ENCODE measurements at regions not wholly inside any gene's neighbourhood (a gene's known extent, or its start where the extent isn't known, plus 50 kb on each side); places are given as distances from the start of the nearest gene placed in this dataset.

- Histone ChIP-seq H3K4me1 (ENCODE audit: control insufficient read depth, extremely low read depth, insufficient read depth, low read length) (no peaks in the 10 kb centered on the region), H3K27ac (ENCODE audit: insufficient read depth, low read depth, low read length) (no peak overlapping the region), H3K9me3 (replicated peaks; ENCODE audit: control insufficient read depth, insufficient read depth, low read length) (peaks cover 5% of the 10 kb centered on the region), H3K4me3 (replicated peaks in 1 of 3; ENCODE audit: insufficient read depth in 1 of 3, low read depth in 1 of 3, low read length in 3 of 3) (no peak overlapping the region), H3K79me2 (ENCODE audit: control insufficient read depth, insufficient read depth, low read length) (no peaks in the 10 kb centered on the region), H3K4me2 (ENCODE audit: insufficient read depth, low read length) (no peak overlapping the region), H3K36me3 (ENCODE audit: control insufficient read depth in 2 of 2, extremely low read depth in 1 of 2, insufficient read depth in 2 of 2, low read length in 2 of 2) (no peaks in the 10 kb centered on the region), H3K9ac (replicated peaks; ENCODE audit: extremely low read depth, insufficient read depth, low read length) (no peak overlapping the region), H3K27me3 (ENCODE audit: control insufficient read depth in 2 of 2, insufficient read depth in 2 of 2, low read length in 2 of 2) (no peaks in the 10 kb centered on the region), H2AFZ (ENCODE audit: low read depth, low read length) (no peak overlapping the region), H4K20me1 (replicated peaks; ENCODE audit: control insufficient read depth, extremely low read depth, insufficient read depth, low read length) (no peaks in the 10 kb centered on the region), H3K9me1 (replicated peaks; ENCODE audit: control insufficient read depth, extremely low read depth, insufficient read depth, low read length) (no peaks in the 10 kb centered on the region)
- CTCF ChIA-PET: no interaction called here
- FAIRE-seq (no peak), DNase-seq (ENCODE audit: low read depth, low spot score) (no peak)
- POLR2A ChIA-PET: no interaction called here
- intact Hi-C loops (cut with micrococcal nuclease): no loop called here
- no TSS peak for BruUV-seq (replicated peaks)
- dilution Hi-C loops (cut with MboI; ENCODE audit: extremely low pct_ligation_motif_present, low sequenced_read_pairs): no loop called here
- TF ChIP-seq POLR2A (IDR thresholded peaks at IDR 0.05; ENCODE audit: low read depth, low read length) (no peak), POLR2AphosphoS5 (IDR thresholded peaks at IDR 0.05; ENCODE audit: insufficient read depth, low read depth, low read length) (no peak), GATA2 (IDR thresholded peaks at IDR 0.05; ENCODE audit: insufficient read depth, insufficient read length, low read depth, low read length) (no peak), EZH2 (IDR thresholded peaks at IDR 0.05; ENCODE audit: borderline replicate concordance, low read depth, low read length, severe bottlenecking) (no peak), MYC (IDR thresholded peaks at IDR 0.05; ENCODE audit: low read depth, low read length) (no peak), CTCF (IDR thresholded peaks at IDR 0.05; ENCODE audit: extremely low read depth in 1 of 2, insufficient read depth in 1 of 2, low read depth in 1 of 2, low read length in 2 of 2) (no peak), JUN (IDR thresholded peaks at IDR 0.05; ENCODE audit: borderline replicate concordance, insufficient read depth, insufficient read length, low read depth) (no peak), FOS (IDR thresholded peaks at IDR 0.05; ENCODE audit: borderline replicate concordance, insufficient read depth, low read length) (no peak), MAX (IDR thresholded peaks at IDR 0.05; ENCODE audit: insufficient read depth, insufficient read length) (no peak)
Measured at GRCh38 chr6:66478705-66479104, 771.7 kb upstream of the EYS start.

All from endothelial cell of umbilical vein (primary cell).